ENCODE measurements at regions not wholly inside any gene's neighbourhood (a gene's known extent, or its start where the extent isn't known, plus 50 kb on each side); places are given as distances from the start of the nearest gene placed in this dataset.

DNA sequence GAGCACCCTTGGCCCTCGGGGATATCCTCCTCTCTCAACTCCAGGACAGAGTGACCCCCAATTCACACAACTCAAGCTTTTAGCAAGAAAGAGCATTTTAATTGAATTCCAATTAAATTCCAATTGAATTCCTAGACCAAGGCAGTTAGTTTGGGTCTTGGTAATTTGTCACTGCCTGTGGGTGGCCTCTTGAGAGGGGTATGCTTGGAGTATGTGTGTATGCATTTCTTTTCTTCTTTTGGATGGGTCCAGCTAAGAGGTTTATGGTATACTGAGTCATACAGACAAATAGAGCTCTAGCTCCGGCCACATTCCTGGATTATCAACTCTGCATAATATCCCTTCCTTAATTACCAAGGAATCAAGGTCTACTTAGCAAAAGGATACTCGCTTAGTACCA is 136.7 kb downstream of the PCTP start:
- Histone ChIP-seq H3K9me3 (no peaks in the 10 kb centered on the region), H3K36me3 (no peaks in the 10 kb centered on the region), H3K27me3 (no peaks in the 10 kb centered on the region), H3K4me1 (no peaks in the 10 kb centered on the region), H3K4me3 (replicated peaks in 1 of 3) (no peak overlapping the region), H3K27ac (no peak overlapping the region)
- no peak for DNase-seq
- no peak for TF ChIP-seq POLR2A (IDR thresholded peaks at IDR 0.05)
- TF ChIP-seq, protein P1, sequence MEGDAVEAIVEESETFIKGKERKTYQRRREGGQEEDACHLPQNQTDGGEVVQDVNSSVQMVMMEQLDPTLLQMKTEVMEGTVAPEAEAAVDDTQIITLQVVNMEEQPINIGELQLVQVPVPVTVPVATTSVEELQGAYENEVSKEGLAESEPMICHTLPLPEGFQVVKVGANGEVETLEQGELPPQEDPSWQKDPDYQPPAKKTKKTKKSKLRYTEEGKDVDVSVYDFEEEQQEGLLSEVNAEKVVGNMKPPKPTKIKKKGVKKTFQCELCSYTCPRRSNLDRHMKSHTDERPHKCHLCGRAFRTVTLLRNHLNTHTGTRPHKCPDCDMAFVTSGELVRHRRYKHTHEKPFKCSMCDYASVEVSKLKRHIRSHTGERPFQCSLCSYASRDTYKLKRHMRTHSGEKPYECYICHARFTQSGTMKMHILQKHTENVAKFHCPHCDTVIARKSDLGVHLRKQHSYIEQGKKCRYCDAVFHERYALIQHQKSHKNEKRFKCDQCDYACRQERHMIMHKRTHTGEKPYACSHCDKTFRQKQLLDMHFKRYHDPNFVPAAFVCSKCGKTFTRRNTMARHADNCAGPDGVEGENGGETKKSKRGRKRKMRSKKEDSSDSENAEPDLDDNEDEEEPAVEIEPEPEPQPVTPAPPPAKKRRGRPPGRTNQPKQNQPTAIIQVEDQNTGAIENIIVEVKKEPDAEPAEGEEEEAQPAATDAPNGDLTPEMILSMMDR (IDR thresholded peaks at IDR 0.05), result no peak
- 81 to 88% methylated on average over 3 of the region's 3 CpGs for WGBS, 2 donors
- intact Hi-C loops (cut with DNase I), result no loop called here

DNA sequence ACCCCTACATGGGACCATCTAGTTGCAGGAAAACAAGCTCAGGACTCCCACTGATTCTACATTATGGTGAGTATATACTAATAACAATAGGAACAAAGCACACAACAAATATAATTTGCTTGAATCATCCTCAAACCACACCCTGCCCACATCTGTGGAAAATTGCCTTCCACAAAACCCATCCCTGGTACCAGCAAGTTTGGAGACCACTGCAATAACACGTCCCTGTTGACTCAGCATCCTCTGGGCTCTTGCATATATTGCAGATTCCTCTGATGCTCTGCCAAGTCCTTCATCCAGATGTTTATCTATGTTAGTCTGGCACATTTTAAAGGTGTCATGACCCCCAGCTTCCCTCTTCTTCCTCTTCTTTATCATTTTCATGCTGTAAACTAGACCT is 138.4 kb downstream of the PCTP start:
- H3K27ac ChIP-seq, result no peak overlapping the region
- TF ChIP-seq POLR2A (IDR thresholded peaks at IDR 0.05), result no peak
- TF ChIP-seq, protein P1 (IDR thresholded peaks at IDR 0.05), result no peak
- no peaks in the 10 kb centered on the region for H3K4me1 ChIP-seq
- no peak for DNase-seq
- no peak overlapping the region for H3K4me3 ChIP-seq (replicated peaks in 1 of 3)
- no peaks in the 10 kb centered on the region for H3K27me3 ChIP-seq
- 65 to 73% methylated on average over 1 of the region's 1 CpG for WGBS, 2 donors
- H3K9me3 ChIP-seq, result no peaks in the 10 kb centered on the region
- no peaks in the 10 kb centered on the region for H3K36me3 ChIP-seq
- intact Hi-C loops (cut with DNase I), result no loop called here

DNA sequence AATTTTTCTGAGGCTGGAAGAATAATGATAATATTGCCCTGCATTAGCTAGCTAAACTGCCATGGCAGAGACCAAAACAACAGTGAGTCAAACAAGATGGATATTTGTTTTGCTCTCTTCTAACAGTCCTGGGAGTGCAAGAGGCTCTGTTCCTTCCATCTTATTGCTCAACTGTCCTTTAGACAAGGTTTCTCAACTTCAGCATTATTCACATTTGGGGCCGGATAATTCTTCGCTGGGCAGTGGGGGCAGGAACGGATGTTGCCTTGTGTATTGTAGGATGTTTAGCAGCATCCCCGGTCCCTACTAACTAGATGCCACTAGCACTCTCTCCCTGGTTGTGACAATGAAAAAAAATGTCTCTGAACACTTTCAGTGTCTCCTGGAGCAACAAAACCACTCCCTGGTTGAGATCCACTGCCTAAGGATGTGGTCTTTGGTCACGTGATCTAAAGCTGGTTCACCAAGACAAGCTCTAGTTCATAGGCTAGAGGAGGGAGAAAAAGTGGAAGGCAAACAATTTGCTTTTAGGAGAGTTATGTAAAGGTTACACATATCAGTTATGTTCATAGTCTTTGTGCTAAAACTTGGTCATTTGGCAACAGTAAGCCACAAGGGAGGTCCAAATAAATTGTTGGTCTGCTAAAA is 144.4 kb downstream of the PCTP start:
- Histone ChIP-seq H3K36me3 (no peaks in the 10 kb centered on the region), H3K27ac (no peak overlapping the region), H3K27me3 (no peaks in the 10 kb centered on the region), H3K4me3 (replicated peaks in 1 of 3) (no peak overlapping the region), H3K4me1 (no peaks in the 10 kb centered on the region), H3K9me3 (no peaks in the 10 kb centered on the region)
- 81 to 88% methylated on average over 5 of the region's 5 CpGs for WGBS, 2 donors
- no peak for TF ChIP-seq POLR2A (IDR thresholded peaks at IDR 0.05)
- TF ChIP-seq, protein P1 (IDR thresholded peaks at IDR 0.05), result no peak
- no peak for DNase-seq
- intact Hi-C loops (cut with DNase I), result no loop called here

DNA sequence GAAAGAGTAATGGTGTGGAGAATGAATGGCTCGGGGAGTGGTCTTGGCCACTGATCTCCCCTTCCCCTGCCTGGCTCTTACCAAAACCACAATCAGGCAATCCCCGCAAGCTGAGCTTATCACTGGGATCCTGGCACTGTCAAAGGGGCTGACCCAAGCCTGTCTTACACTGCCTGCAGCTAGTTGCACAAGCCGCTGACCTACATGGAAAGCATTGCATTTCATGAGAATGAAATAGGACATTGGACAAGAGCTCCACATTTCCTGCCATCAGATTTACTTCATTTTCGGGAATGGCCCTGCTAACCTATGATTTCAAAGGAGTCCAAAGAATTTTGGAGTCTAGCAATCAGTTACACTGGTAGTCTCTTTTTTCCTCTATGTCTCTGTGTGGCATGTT is 146.4 kb downstream of the PCTP start:
- Histone ChIP-seq H3K27ac (no peak overlapping the region), H3K36me3 (no peaks in the 10 kb centered on the region), H3K4me1 (no peaks in the 10 kb centered on the region), H3K27me3 (no peaks in the 10 kb centered on the region), H3K4me3 (replicated peaks in 1 of 3) (no peak overlapping the region), H3K9me3 (no peaks in the 10 kb centered on the region)
- peak; percentile 5 to 20 for DNase-seq
- intact Hi-C loops (cut with DNase I), result no loop called here
- TF ChIP-seq, protein P1 (IDR thresholded peaks at IDR 0.05), result no peak
- no peak for TF ChIP-seq POLR2A (IDR thresholded peaks at IDR 0.05)
- WGBS, 2 donors, result 81 to 84% methylated on average over 4 of the region's 4 CpGs

DNA sequence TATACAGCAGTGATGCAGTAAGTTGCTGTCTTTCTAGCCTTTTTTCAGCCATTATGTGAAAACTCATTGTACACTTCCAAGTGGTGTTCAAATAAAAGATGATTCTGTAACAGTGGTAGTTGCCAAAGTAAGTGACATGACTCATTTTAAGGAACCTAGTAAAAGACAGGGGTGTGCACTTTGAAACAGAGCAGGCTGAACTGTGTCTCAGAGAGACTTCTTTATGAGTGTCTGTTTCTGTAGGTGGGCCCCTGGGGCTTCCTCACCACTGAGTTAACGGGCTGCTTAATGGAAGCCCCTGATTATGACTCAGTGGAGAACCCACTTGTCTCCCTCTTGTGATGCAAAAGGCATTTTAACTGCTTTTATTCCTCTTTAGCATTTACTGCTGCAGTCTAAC is 147.3 kb downstream of the PCTP start:
- no peaks in the 10 kb centered on the region for H3K27me3 ChIP-seq
- H3K36me3 ChIP-seq, result no peaks in the 10 kb centered on the region
- intact Hi-C loops (cut with DNase I), result no loop called here
- no peak overlapping the region for H3K4me3 ChIP-seq (replicated peaks in 1 of 3)
- no peaks in the 10 kb centered on the region for H3K4me1 ChIP-seq
- H3K9me3 ChIP-seq, result no peaks in the 10 kb centered on the region
- DNase-seq, result no peak
- TF ChIP-seq, protein P1 (IDR thresholded peaks at IDR 0.05), result no peak
- TF ChIP-seq POLR2A (IDR thresholded peaks at IDR 0.05), result no peak
- H3K27ac ChIP-seq, result no peak overlapping the region
- 50 to 54% methylated on average over 1 of the region's 1 CpG for WGBS, 2 donors
